ENCODE measurements at regions not wholly inside any gene's neighbourhood (a gene's known extent, or its start where the extent isn't known, plus 50 kb on each side); places are given as distances from the start of the nearest gene placed in this dataset.

- Histone ChIP-seq H3K27ac (ENCODE audit: low read depth, low read length, poor library complexity, severe bottlenecking) (no peak overlapping the region), H3K9me3 (ENCODE audit: low read length) (no peaks in the 10 kb centered on the region), H3K79me2 (ENCODE audit: insufficient read depth, low read depth, low read length) (no peaks in the 10 kb centered on the region), H3K4me1 (ENCODE audit: insufficient read depth, low read length, poor library complexity, severe bottlenecking) (no peaks in the 10 kb centered on the region), H3K4me2 (ENCODE audit: low read length) (no peak overlapping the region), H3K36me3 (ENCODE audit: insufficient read depth, low read length) (no peaks in the 10 kb centered on the region), H2AFZ (ENCODE audit: low read length) (no peak overlapping the region), H4K20me1 (ENCODE audit: insufficient read depth, low read length) (no peaks in the 10 kb centered on the region), H3K9me2 (ENCODE audit: insufficient read depth, low read length) (no peaks in the 10 kb centered on the region), H3K4me3 (ENCODE audit: low read depth, low read length, poor library complexity, severe bottlenecking) (no peak overlapping the region)
- no TSS peak for BruUV-seq (replicated peaks)
- ChIA-PET POLR2A (interaction anchor here (0.6 to 2.0 kb wide), 3 partner anchors 12 to 625 kb away, joined by 3 to 6 read pairs (median 3); no protein-coding TSS in a partner anchor), CTCF (ENCODE audit: unreplicated experiment) (no interaction called here)
- DNase-seq (ENCODE audit: low spot score), result no peak
- TF ChIP-seq CTCF (conservative IDR thresholded peaks at IDR 0.05; ENCODE audit: low read length) (no peak), EZH2phosphoT487 (IDR thresholded peaks at IDR 0.05; ENCODE audit: borderline replicate concordance, low read depth, low read length) (no peak)
- intact Hi-C loops (cut with micrococcal nuclease; ENCODE audit: unreplicated experiment), result no loop called here
Observed at GRCh38 chr7:18399436-18400235, 95.9 kb upstream of the HDAC9 start.

GRCh38 chr7:18400275-18400674 lies 95.3 kb upstream of the HDAC9 start:
- no peak for DNase-seq (ENCODE audit: low spot score)
- Histone ChIP-seq H3K9me3 (ENCODE audit: low read length) (no peaks in the 10 kb centered on the region), H3K4me2 (ENCODE audit: low read length) (no peak overlapping the region), H3K9me2 (ENCODE audit: insufficient read depth, low read length) (no peaks in the 10 kb centered on the region), H3K4me3 (ENCODE audit: low read depth, low read length, poor library complexity, severe bottlenecking) (no peak overlapping the region), H2AFZ (ENCODE audit: low read length) (no peak overlapping the region), H3K27ac (ENCODE audit: low read depth, low read length, poor library complexity, severe bottlenecking) (no peak overlapping the region), H3K79me2 (ENCODE audit: insufficient read depth, low read depth, low read length) (no peaks in the 10 kb centered on the region), H3K36me3 (ENCODE audit: insufficient read depth, low read length) (no peaks in the 10 kb centered on the region), H4K20me1 (ENCODE audit: insufficient read depth, low read length) (no peaks in the 10 kb centered on the region), H3K4me1 (ENCODE audit: insufficient read depth, low read length, poor library complexity, severe bottlenecking) (no peaks in the 10 kb centered on the region)
- no peak for TF ChIP-seq CTCF (conservative IDR thresholded peaks at IDR 0.05; ENCODE audit: low read length)
- TF ChIP-seq EZH2phosphoT487 (IDR thresholded peaks at IDR 0.05; ENCODE audit: borderline replicate concordance, low read depth, low read length), result no peak
- ChIA-PET CTCF (ENCODE audit: unreplicated experiment) (no interaction called here), POLR2A (interaction anchor here (0.6 to 2.4 kb wide), 6 partner anchors 11 to 625 kb away, joined by 3 to 9 read pairs (median 4); no protein-coding TSS in a partner anchor)
- intact Hi-C loops (cut with micrococcal nuclease; ENCODE audit: unreplicated experiment), result no loop called here
- no TSS peak for BruUV-seq (replicated peaks)

GRCh38 chr7:18400726-18401125 lies 94.8 kb upstream of the HDAC9 start:
- BruUV-seq (replicated peaks), result no TSS peak
- Histone ChIP-seq H3K79me2 (ENCODE audit: insufficient read depth, low read depth, low read length) (no peaks in the 10 kb centered on the region), H2AFZ (ENCODE audit: low read length) (no peak overlapping the region), H3K36me3 (ENCODE audit: insufficient read depth, low read length) (no peaks in the 10 kb centered on the region), H4K20me1 (ENCODE audit: insufficient read depth, low read length) (no peaks in the 10 kb centered on the region), H3K27ac (ENCODE audit: low read depth, low read length, poor library complexity, severe bottlenecking) (no peak overlapping the region), H3K4me2 (ENCODE audit: low read length) (no peak overlapping the region), H3K4me1 (ENCODE audit: insufficient read depth, low read length, poor library complexity, severe bottlenecking) (no peaks in the 10 kb centered on the region), H3K4me3 (ENCODE audit: low read depth, low read length, poor library complexity, severe bottlenecking) (no peak overlapping the region), H3K9me2 (ENCODE audit: insufficient read depth, low read length) (no peaks in the 10 kb centered on the region), H3K9me3 (ENCODE audit: low read length) (no peaks in the 10 kb centered on the region)
- ChIA-PET CTCF (ENCODE audit: unreplicated experiment) (no interaction called here), POLR2A (interaction anchor here (0.7 to 2.4 kb wide), 6 partner anchors 10 to 170 kb away, joined by 3 to 9 read pairs (median 4); no protein-coding TSS in a partner anchor)
- TF ChIP-seq EZH2phosphoT487 (IDR thresholded peaks at IDR 0.05; ENCODE audit: borderline replicate concordance, low read depth, low read length) (no peak), CTCF (conservative IDR thresholded peaks at IDR 0.05; ENCODE audit: low read length) (no peak)
- DNase-seq (ENCODE audit: low spot score), result no peak
- intact Hi-C loops (cut with micrococcal nuclease; ENCODE audit: unreplicated experiment), result no loop called here
